Stimulated activated CD4-positive, alpha-beta T cell treated with anti-CD3 and anti-CD28 coated beads, Interleukin-12 subunit alpha, Interleukin-12 subunit beta, amount 100 ng/mL, for 24 hours (primary cell): ENCODE measurements at regions not wholly inside any gene's neighbourhood (a gene's known extent, or its start where the extent isn't known, plus 50 kb on each side); places are given as distances from the start of the nearest gene placed in this dataset.
"Not testable (repeated sequence)": the region's sequence is repeated elsewhere in the genome, so short reads cannot be mapped to it uniquely, and the experiment has no call there.

ENCODE experiments used
- DNase-seq, 2 experiments: peaks; one replicate each; pipeline ENCODE4 v3.0.0-alpha.2; 2020; ENCODE audit warnings: low read depth in 2 of 2

DNA sequence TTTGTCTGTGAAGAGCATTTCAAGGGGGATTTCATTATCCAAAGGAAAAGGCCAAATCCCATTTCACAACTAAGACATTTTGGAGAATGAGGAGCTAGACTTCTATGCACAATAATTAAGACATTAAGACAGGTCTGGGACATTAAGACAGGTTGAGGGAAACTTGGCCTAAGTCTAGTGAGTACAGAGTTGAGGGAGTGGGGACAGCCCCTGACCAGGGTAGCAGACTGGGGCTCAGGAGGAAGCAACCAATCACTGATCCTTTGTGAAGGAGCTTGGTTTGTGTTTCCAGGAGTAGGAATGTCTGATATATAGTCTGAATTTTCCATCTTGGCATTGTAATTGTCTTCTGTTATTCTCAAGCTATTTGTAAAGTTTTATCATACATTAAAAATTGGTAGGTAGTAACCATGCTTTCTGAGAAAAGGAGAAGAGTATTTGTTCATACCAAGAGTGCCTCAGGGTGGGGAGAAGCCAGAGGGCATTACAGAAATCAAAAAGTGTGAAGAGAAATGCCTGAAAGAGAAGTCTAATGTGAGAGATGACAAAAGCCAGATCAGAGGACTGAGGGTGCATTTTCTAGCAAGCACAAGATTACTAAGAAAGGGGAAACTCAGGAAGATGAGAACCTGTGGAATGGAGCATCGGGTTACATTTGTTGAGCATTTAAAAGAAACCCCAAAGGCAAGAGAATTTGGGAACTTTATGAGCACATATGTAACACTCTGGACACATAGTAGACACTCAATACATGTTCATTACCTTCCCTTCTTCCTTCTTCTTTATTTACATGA is 189.3 kb upstream of the PIK3R1 start:
- no peak for DNase-seq

DNA sequence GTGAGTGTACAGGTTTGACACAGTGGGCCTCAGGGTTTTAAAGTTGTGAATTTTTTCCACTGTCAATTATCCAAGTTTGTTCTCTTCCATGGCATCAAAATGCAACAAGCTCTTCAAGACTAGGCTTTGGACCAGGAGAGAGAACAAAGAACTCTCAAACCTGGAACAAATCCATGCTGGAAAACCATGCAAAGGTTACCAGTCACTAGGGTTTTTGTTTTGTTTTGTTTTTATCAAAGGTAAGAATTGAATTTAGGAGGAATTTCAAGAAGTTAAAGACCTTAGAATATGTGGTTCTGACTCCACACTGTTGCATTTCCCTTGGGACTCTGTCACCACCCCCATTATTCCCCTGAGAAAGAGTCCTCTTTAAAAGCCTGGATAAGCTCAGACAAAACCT is 191.1 kb upstream of the PIK3R1 start:
- no peak for DNase-seq

DNA sequence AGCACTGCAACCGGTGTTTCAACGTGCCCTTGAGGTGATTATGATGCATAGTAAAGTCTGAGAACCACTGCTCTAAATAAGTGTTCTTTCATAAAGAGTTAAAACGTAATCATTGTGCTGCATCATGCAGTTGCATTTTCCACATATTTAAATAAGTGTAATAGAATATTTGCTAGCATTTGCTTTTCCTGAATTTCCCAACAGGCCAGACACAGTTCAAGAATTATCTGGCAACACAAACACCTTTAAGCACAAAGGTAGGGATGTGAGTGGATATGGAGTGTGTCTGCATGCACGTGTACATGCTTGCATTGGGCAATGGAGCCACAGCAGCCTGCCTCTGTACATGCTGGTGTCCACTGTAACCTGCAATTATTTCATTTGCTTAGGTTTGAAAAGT is 193.6 kb upstream of the PIK3R1 start:
- DNase-seq = no peak

DNA sequence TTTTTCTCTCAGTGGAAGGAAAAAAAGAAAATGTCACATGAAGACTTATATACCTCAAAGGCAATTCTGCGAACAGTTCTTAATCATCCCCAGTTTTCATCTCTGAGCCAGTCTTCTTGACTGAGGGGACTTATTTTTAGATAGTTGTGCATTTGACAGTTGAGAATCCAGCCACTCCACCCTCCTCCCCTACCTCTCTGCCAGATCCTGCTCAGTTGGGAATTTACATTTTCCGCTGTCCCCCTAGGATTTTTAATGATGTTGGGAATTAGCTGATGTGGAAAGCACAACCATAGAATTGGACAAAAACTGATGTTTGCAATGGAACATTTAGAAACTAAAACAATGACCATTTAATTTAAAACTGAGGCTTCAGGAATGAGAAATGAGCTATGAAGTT is 194.3 kb upstream of the PIK3R1 start:
- DNase-seq = no peak

DNA sequence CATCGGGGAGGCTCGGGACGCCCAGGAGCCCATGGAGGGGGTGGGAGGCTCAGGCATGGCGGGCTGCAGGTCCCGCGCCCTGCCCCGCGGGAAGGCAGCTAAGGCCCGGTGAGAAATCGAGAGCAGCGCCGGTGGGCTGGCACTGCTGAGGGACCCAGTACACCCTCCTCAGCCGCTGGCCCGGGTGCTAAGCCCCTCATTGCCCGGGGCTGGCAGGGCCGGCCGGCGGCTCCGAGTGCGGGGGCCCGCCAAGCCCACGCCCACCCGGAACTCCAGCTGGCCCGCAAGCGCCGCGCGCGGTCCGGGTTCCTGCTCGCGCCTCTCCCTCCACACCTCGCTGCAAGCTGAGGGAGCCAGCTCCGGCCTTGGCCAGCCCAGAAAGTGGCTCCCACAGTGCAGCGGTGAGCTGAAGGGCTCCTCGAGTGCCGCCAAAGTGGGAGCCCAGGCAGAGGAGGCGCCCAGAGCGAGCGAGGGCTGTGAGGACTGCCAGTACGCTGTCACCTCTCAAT is 195.0 kb upstream of the PIK3R1 start:
- not testable (repeated sequence) for DNase-seq

DNA sequence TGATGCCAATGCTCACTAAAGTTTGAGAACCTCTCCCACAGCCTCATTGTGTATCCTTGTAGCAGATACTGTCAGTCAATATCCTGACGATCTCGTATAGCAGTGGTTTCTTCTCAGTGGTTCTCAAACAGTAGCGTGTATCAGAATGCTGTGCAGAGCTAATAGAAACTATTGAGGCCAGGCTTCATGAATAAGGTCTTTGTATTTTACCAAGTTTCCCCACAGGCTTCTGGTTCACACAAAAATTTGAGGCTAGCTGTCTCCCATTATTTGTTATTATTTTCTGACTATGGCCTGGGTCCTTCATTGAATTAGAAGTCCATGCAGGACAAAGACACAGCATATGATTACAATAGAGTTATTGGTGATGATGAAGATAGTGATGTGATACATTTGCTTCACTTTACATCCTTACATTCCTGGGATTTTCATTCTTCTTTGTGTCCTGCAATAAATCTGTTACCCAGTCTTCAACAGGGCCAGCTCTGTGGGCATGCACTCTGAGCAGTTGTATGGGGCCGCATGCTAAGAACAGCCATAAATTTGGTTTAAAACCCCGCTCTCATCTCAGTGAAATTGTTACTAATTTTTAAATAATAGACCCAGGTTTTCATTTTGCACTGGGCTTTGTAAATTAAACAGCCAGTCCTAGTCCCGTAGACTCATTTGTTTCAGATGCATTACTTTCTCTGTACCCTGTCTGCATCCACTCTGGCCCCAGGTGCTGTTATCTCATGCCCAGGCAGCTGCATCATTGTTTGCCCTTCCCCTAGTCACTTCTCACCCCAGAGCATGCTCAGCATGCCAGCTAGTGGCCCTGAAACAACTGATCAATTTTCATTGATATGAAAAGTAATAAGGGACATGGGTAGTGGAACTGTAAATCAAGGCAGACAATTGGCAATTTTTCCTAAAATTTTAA is 199.9 kb upstream of the PIK3R1 start:
- no peak for DNase-seq

DNA sequence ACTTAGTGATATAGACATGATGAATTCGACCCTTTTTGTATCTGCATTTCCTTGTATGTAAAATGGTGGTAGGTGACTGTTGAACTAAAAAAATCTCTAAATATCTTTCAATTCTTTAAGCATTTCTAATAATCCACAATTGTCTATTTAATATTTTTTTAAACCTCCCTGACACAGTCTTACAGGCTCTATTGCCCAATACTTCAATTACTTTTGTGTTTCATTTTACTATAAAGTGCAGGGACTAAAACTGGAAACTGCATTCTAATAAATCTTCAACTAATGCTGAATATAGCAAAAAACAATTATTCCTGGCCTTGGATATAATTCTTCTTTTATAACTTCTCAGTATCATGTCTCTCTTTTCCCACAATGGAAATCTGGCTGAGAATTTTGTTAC is 202.7 kb upstream of the PIK3R1 start:
- DNase-seq = no peak

DNA sequence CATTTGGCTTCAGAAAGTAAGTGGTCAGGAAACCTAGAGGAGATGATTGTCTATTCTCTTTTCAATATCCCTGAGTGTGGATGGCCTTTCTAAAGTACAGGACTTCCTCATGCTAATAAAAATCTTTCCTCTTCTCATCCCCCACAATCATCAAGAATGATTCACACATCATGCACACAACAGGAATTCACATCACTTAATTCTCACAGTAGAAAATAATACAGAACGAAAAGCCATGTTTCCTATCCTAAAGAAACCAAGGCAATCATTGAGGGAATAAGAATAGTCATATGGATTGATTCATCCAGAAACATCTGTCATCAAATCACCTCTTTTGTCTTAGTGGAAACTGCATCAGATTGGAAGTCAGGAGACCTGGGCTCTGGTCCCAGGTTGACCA is 203.1 kb upstream of the PIK3R1 start:
- DNase-seq = no peak

DNA sequence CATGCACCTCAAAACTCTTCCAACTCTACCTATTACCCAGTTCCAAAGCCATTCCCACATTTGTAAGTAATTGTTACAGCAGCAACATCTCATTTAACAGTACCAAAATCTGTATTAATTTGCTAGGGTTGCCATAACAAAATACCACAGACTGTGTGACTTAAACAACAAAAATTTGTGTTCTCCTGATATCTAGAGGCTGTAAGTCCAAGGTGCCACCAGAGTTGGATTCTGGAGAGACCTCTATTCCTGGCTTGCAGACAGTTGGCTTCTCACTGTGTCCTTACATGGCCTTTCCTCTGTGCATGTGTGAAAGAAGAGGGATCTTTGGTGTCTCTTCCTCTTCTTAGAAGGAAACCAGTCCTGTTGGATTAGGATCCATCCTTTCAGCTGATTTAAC is 203.8 kb upstream of the PIK3R1 start:
- no peak for DNase-seq

DNA sequence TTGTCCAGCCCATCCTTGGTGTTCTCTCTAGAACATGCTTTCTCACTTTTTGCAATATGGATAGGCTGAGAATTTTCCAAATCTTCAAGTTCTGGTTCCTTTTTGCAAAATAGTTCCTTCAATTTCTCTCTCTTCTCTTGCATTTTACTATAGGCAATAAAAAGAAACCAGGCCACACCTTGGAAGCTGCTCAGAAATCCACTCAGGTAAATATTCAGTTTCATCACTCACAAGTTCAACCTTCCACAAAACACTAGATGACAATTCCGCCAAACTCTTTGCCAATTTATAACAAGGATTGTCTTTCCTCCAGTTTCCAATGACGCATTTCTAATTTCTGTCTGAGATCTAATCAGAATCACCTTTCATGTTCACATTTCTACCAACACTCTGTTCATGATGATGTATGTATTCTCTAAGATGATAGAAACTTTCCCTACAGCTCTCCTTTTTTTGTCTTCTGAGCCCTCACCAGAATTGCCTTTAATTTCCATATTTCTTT is 204.2 kb upstream of the PIK3R1 start:
- no peak for DNase-seq

DNA sequence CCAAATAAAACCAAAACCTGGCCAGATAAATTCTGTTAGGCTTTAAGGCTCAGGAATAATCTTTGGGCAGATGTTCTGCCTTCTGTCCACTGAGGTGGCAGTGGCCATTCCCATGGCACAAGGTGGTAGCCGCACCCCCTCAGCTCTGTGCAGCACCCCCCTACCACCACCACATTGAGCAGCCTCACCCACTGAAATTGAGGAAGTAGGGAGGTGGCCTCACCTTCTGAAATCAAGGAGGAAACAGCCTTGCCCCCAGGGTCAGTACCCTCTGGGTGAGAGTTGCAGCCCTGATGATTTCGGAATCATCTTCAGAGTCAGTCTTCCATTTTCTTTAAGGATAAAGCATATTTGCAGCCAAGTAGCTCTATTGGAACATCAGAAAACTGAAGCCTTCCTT is 204.8 kb upstream of the PIK3R1 start:
- DNase-seq = no peak

DNA sequence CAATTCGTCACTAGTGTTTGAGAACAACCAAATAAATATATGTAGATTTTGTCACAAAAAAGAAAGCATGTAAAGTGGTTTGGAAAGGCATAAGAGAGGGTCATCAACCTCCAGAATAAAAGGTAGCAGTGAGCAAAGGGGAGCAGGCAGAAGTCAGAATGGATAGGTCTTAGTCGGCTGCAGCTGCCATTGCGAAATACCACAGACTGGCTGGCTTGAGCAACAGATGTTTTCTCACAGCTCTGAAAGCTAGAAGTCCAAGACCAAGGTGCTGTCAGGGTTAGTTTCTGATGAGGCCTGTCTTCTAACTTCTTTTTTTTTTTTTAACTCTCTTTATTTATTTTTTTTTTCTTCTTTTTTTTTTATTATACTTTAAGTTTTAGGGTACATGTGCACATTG is 208.1 kb upstream of the PIK3R1 start:
- no peak for DNase-seq

DNA sequence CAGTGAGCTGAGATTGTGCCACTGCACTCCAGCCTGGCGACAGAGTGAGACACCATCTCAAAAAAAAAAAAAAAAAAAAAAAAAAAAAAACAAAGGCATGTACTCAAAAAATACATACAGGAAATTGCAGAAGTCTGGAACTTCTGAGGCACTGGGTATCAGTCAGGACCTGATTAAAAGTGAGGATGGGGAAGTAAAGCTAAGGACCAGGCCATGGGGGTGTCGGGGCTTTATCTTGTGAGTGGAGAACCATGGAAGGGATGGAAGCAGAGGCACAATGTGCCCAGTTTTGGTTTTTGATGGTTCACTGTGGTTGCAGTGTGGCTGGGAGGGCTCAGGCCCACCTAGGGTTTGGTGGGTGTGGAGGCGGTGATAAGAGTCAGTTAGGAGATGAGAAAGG is 212.7 kb upstream of the PIK3R1 start:
- no peak for DNase-seq

DNA sequence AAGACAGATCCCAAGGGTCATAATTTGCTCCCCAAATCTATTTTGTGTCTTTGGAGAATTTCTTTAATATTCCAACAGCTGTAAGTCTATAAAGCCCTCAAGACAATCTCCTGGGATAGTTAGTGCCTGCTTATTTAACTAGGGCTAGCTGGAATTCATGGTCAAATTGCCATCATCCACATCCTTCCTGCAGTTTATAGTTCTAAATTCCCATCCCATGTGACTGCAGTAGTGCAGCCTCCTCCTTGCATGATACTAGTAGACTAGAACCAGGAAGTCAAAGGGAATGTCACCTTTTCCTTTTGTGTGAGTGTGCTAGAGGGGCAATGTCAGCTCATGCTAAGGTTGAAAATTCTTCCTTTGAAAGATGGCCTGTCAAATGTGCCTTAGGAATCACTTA is 214.8 kb upstream of the PIK3R1 start:
- DNase-seq = no peak

DNA sequence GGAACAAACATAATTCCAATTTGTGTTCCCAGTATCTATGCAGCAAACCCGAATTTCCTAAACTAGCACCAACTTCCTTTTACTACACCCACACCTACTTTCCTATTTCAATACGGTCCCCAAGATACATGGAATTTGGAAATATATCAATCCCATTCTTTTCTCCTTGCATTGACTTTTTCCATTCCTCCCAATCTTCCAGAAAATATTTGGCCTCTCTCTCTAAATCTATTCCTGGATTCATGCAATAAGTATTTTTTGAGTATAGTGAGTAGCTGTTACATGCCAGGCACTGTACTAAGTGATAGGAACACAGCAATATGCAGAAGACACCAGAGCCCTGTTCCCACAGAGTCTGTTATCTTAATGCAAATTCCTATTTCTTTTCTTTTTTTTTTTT is 216.2 kb upstream of the PIK3R1 start:
- DNase-seq = no peak

DNA sequence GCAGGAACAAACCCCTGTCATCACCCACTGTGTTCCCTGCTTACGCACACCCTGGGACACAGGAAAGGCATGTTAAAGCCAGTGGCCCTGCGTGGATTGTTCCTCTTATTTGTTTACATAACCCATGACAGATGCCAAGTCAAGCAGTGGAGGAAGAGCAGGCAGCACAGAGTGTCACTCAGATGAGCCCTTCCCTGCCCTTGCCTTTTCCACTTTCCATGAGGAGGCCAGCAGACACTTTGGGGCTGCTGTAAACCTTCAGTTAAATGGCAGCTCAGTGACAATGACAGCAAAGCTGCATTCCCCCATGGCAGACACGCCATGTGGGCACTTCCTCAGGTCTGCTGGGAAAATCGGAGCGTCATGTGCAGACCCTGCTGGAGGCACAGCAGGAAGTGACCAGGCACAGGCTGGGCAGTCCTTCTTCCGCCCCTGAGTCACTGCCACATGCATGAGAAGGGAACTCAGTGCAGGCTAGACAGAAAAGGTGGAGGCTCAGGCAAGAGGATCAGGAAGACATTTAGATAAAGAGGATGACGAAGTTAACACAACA is 216.8 kb upstream of the PIK3R1 start:
- DNase-seq = no peak

DNA sequence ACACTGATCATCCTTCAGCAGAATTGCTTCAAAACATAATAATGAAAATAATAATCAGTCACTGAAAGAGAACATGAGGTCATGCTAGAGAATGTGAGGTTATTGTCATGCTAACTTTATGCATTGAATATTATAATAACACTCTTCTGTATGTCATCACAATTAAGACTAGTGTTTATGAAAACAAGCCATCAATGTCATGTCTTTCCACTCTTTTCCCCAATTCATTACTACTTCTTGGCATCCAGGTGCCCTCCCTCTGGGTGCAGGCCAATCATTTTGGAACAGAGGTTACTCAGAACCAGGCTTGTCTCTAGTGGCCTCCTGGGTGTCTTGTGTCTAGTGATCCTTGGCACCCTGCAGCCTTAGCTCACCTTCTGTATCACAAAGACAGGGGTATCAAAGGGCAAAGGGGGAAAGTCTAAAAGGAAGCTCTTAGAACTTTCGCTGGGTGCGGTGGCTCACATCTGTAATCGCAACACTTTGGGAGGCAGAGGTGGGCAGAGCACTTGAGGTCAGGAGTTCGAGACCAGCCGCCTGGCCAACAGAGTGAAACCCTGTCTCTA is 217.6 kb upstream of the PIK3R1 start:
- DNase-seq = no peak

DNA sequence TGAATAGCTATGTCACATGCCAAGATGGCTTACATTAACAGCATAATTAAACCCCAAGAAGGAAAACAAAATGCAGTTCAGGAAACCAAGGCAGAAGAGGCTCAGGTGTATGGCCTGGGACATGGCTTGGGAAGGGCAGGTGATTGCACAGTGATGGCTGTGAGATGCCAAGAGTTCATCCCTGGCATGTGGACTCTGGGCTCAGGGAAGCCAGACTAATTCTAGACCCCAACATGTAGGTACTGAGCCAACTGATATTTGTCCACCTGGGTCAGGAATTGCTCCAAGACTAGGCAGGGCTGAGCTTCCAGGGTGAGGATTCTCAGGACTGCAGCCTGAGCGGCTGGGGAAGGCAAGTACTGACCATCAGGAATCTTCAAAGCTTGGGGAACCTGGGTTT is 218.4 kb upstream of the PIK3R1 start:
- no peak for DNase-seq

DNA sequence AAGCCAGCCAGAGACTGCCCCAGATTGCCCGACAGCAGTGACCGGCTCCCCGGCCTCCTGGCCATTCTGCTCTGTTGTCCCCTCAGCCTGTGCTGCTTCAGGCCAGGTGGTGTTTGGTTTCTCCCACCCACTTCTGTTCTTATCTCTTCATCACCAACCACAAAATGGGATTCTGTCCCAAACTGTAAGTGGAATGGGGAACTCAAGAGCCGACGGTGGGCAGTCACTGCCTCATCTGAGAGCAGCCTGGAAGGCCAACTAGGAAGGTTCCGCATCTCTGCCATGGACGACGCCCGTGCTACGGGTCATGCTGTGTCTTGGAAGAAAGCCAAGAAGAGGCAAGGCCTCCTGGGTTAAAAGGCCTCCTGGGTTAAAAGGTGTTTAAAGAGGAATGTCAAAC is 219.0 kb upstream of the PIK3R1 start:
- no peak for DNase-seq

DNA sequence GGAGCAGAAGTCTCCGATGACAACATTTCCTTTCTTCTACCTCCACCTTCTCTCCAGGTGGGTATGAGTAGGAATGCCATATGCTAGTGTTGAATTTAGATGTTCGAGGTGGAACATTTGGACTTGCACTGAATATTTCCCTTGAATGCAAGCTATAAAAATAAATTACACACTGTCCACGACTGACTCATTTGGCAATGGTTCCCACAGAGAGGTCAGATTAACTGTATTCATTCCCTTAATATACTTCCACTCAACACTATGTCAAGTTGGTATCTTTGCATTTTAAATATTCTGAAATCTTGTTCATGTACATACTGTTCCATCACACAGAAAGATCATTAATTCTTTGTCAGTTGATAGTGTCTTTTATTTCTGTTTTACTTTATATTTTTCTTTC is 222.6 kb upstream of the PIK3R1 start:
- DNase-seq = no peak

DNA sequence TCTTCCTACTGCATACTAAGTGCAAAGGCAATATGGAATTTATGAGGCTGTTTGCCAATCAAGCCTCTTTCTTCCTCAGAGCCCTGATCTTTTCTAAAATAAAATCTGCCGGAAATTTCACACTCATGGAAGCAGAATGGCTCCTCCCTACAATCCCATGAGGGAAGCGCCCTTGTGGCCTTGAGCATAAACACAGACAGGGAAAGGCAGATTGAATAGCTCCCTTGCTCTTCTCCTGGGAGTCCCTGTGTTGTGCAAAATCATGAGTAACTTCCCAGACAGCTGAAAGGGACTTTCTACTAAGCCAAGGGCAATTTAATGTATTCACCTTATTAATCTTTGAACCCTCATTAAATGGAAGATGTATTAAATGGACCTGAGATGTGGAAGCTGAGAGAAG is 226.1 kb upstream of the PIK3R1 start:
- DNase-seq = no peak

DNA sequence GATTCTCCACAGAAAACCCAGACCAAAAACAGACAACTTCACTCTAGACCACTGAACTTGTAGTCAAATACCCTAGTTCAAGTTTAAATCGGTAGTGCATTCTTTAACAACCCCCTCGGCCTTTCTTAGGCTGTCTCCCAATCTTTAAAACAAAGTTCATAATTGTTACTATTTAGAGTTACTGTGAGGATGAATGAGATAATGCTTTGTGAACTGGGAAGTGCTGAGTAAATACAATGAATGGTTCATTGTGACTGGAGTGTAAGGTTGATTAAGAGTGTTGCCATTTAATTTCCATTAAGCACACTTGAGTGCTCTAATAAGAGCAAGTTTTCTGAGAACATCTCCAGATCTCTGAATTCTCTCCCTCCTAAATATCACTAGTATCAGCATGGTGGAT is 228.8 kb upstream of the PIK3R1 start:
- no peak for DNase-seq
